H1 (cell line): ENCODE measurements at regions not wholly inside any gene's neighbourhood (a gene's known extent, or its start where the extent isn't known, plus 50 kb on each side); places are given as distances from the start of the nearest gene placed in this dataset.

Experiments
- CTCF ChIA-PET: fragments of 300-600 bp; sonication (Branson Sonifier 250); formaldehyde crosslinking; loops from one replicate; lab custom pipeline; 2021; ENCODE audit not compliant: partially characterized antibody; lab: Charles Lee
- POLR2A ChIA-PET: fragments of 300-600 bp; sonication (Branson Sonifier 250); formaldehyde crosslinking; loops from one replicate; lab custom pipeline; 2021; ENCODE audit warnings: inconsistent platforms; ENCODE audit not compliant: partially characterized antibody; lab: Charles Lee
- DNase-seq, 2 experiments: peaks; one replicate each; pipeline versions ENCODE4 v3.0.0 to v3.0.0-alpha.2; 2010 to 2022; ENCODE audit warnings: low spot score in 2 of 2, low read depth in 1 of 2, mixed read lengths in 1 of 2
- FAIRE-seq: peaks from 2 replicates; lab custom pipeline; 2011; peaks lifted over from hg19 to GRCh38; lab: Jason Lieb, UNC
- H2AFZ ChIP-seq: 2 replicates; pipeline ENCODE4 v1.8.1; 2012; ENCODE audit warnings: low read length, inconsistent platforms
- H2AK5ac ChIP-seq: 2 replicates; pipeline ENCODE4 v1.6.1; 2013; ENCODE audit warnings: low read depth, low read length
- H2BK120ac ChIP-seq: replicated peaks from 2 replicates; pipeline ENCODE3; 2013; ENCODE audit warnings: low read depth, low read length, inconsistent platforms
- H2BK12ac ChIP-seq: 2 replicates; pipeline ENCODE4 v1.6.1; 2013; ENCODE audit warnings: low read depth, low read length
- H2BK15ac ChIP-seq: 2 replicates; pipeline ENCODE4 v1.6.1; 2013; ENCODE audit warnings: low read length
- H2BK20ac ChIP-seq: 2 replicates; pipeline ENCODE4 v1.6.1; 2013; ENCODE audit warnings: low read length
- H2BK5ac ChIP-seq: 2 replicates; pipeline ENCODE4 v1.6.1; 2013; ENCODE audit warnings: low read depth, low read length
- H3K14ac ChIP-seq: 2 replicates; pipeline ENCODE4 v1.6.1; 2013; ENCODE audit warnings: inconsistent platforms; ENCODE audit not compliant: insufficient read length
- H3K18ac ChIP-seq: 2 replicates; pipeline ENCODE4 v1.6.1; 2013; ENCODE audit warnings: low read length; ENCODE audit errors: extremely low read depth
- H3K23ac ChIP-seq: 2 replicates; pipeline ENCODE4 v1.6.1; 2013; ENCODE audit warnings: inconsistent platforms; ENCODE audit not compliant: insufficient read length
- H3K23me2 ChIP-seq: 2 replicates; pipeline ENCODE4 v1.6.1; 2013; ENCODE audit warnings: low read depth, low read length
- H3K27ac ChIP-seq: 2 replicates; pipeline ENCODE4 v1.6.1; 2011; ENCODE audit warnings: low read depth, low read length, inconsistent platforms
- H3K27me3 ChIP-seq, 4 experiments: replicated peaks in 1 of 4; 1 replicate in 1 of 4; 2 replicates in 3 of 4; pipeline versions ENCODE4 v1.6.1 to v1.8.1; 2011 to 2013; ENCODE audit warnings: low read length in 3 of 4, mild to moderate bottlenecking in 3 of 4, inconsistent platforms in 2 of 4, mixed read lengths in 2 of 4, moderate library complexity in 1 of 4; ENCODE audit not compliant: control insufficient read depth in 3 of 4, insufficient read depth in 3 of 4; ENCODE audit errors: extremely low read depth in 1 of 4
- H3K36me3 ChIP-seq, 4 experiments: 2 replicates each; pipeline versions ENCODE4 v1.6.1 to v1.8.1; 2011 to 2013; ENCODE audit warnings: mild to moderate bottlenecking in 4 of 4, low read length in 3 of 4, moderate library complexity in 2 of 4, control low read depth in 1 of 4, inconsistent platforms in 1 of 4; ENCODE audit not compliant: insufficient read depth in 4 of 4, control insufficient read depth in 2 of 4
- H3K4ac ChIP-seq: replicated peaks from 2 replicates; pipeline ENCODE3; 2013; ENCODE audit warnings: low read length, low read depth, mixed read lengths, inconsistent platforms; ENCODE audit not compliant: insufficient read length
- H3K4me1 ChIP-seq, 4 experiments: replicated peaks in 1 of 4; 1 replicate in 1 of 4; 2 replicates in 3 of 4; pipeline versions ENCODE4 v1.6.1 to v1.8.1; 2011 to 2013; ENCODE audit warnings: low read length in 3 of 4, inconsistent platforms in 2 of 4, mixed read lengths in 1 of 4; ENCODE audit not compliant: insufficient read depth in 4 of 4, control insufficient read depth in 3 of 4
- H3K4me2 ChIP-seq, 2 experiments: 2 replicates each; pipeline versions ENCODE4 v1.6.1 to v1.8.1; 2011 to 2013; ENCODE audit warnings: low read depth in 2 of 2, low read length in 2 of 2, control low read depth in 1 of 2, inconsistent platforms in 1 of 2, mild to moderate bottlenecking in 1 of 2; ENCODE audit not compliant: insufficient read depth in 1 of 2
- H3K4me3 ChIP-seq, 4 experiments: fragments of 200-600, 300-600 bp in 1 of 4; sonication (generic), shearing (Covaris generic), sonication (Bioruptor Twin) in 1 of 4; 2 replicates each; pipeline versions ENCODE4 v1.5.1 to v1.8.1; 2011 to 2016; ENCODE audit warnings: low read length in 4 of 4, low read depth in 3 of 4, control low read depth in 2 of 4, inconsistent platforms in 2 of 4, mild to moderate bottlenecking in 2 of 4, mixed read lengths in 1 of 4, moderate library complexity in 1 of 4; ENCODE audit not compliant: insufficient read depth in 2 of 4; ENCODE audit errors: extremely low read depth in 1 of 4
- H3K56ac ChIP-seq: replicated peaks from 2 replicates; pipeline ENCODE3; 2013; ENCODE audit warnings: low read depth, mild to moderate bottlenecking, mixed read lengths, low read length, inconsistent platforms; ENCODE audit not compliant: insufficient read length
- H3K79me1 ChIP-seq: 2 replicates; pipeline ENCODE4 v1.6.1; 2013; ENCODE audit warnings: low read depth, low read length, control low read depth
- H3K79me2 ChIP-seq, 2 experiments: 2 replicates each; pipeline versions ENCODE4 v1.6.1 to v1.8.1; 2012 to 2013; ENCODE audit warnings: low read length in 2 of 2, mild to moderate bottlenecking in 2 of 2, inconsistent platforms in 1 of 2; ENCODE audit not compliant: insufficient read depth in 2 of 2, control insufficient read depth in 1 of 2
- H3K9ac ChIP-seq, 4 experiments: replicated peaks in 1 of 4; 1 replicate in 1 of 4; 2 replicates in 3 of 4; pipeline versions ENCODE4 v1.6.1 to v1.8.1; 2011 to 2013; ENCODE audit warnings: low read depth in 3 of 4, low read length in 3 of 4, control low read depth in 2 of 4, mild to moderate bottlenecking in 2 of 4, moderate library complexity in 2 of 4, inconsistent platforms in 1 of 4; ENCODE audit errors: extremely low read depth in 1 of 4
- H3K9me3 ChIP-seq, 2 experiments: 2 replicates each; pipeline versions ENCODE4 v1.6.1 to v1.8.1; 2012 to 2013; ENCODE audit warnings: mild to moderate bottlenecking in 2 of 2, moderate library complexity in 2 of 2, control low read depth in 1 of 2, inconsistent platforms in 1 of 2, low read depth in 1 of 2, low read length in 1 of 2, mixed read lengths in 1 of 2; ENCODE audit not compliant: insufficient read depth in 2 of 2
- H4K20me1 ChIP-seq, 2 experiments: replicated peaks in 1 of 2; 2 replicates each; pipeline versions ENCODE3 to v1.8.1; 2011 to 2013; ENCODE audit warnings: inconsistent platforms in 2 of 2, low read length in 2 of 2, mild to moderate bottlenecking in 1 of 2; ENCODE audit not compliant: insufficient read depth in 2 of 2, control insufficient read depth in 1 of 2
- H4K5ac ChIP-seq: 2 replicates; pipeline ENCODE4 v1.6.1; 2013; ENCODE audit warnings: low read length, low read depth, mixed read lengths, inconsistent platforms; ENCODE audit not compliant: insufficient read length
- H4K8ac ChIP-seq: 2 replicates; pipeline ENCODE4 v1.8.0; 2013; ENCODE audit warnings: mild to moderate bottlenecking, moderate library complexity, low read length, inconsistent platforms; ENCODE audit not compliant: insufficient read depth; ENCODE audit errors: extremely low read depth
- H4K91ac ChIP-seq: replicated peaks from 2 replicates; pipeline ENCODE3; 2013; ENCODE audit warnings: low read length, mixed read lengths, inconsistent platforms; ENCODE audit not compliant: insufficient read length
- BRCA1 ChIP-seq: IDR thresholded peaks from 2 replicates; pipeline ENCODE4 v1.6.1; 2012; ENCODE audit warnings: low read depth, low read length, improper control_type of control experiment
- CHD1 ChIP-seq: IDR thresholded peaks from 2 replicates; pipeline ENCODE4 v1.6.1; 2012; ENCODE audit warnings: low read depth, low read length, improper control_type of control experiment
- CTBP2 ChIP-seq: IDR thresholded peaks from 2 replicates; pipeline ENCODE4 v1.7.0; 2011; ENCODE audit warnings: borderline replicate concordance, mild to moderate bottlenecking, moderate library complexity, mixed read lengths, low read length; ENCODE audit not compliant: insufficient read depth, insufficient read length
- GTF2F1 ChIP-seq: IDR thresholded peaks from 2 replicates; pipeline ENCODE4 v1.6.1; 2012; ENCODE audit warnings: low read depth, low read length, improper control_type of control experiment, borderline replicate concordance
- MAFK ChIP-seq: IDR thresholded peaks from 2 replicates; pipeline ENCODE4 v1.6.1; 2012; ENCODE audit warnings: low read depth, mild to moderate bottlenecking, improper control_type of control experiment, low read length
- RBBP5 ChIP-seq: IDR thresholded peaks from 2 replicates; pipeline ENCODE4 v1.7.1; 2012; ENCODE audit warnings: low read depth, mild to moderate bottlenecking, inconsistent platforms, low read length, moderate library complexity, borderline replicate concordance
- SP4 ChIP-seq: IDR thresholded peaks from 2 replicates; pipeline ENCODE4 v1.6.1; 2012; ENCODE audit warnings: low read length, inconsistent platforms

GRCh38 chr5:40391642-40392041 lies 288.1 kb upstream of the PTGER4 start:
- Histone ChIP-seq H3K4me2 (no peak overlapping the region), H4K91ac (no peak overlapping the region), H3K4me1 (no peaks in the 10 kb centered on the region), H3K79me1 (no peaks in the 10 kb centered on the region), H2BK20ac (no peak overlapping the region), H4K20me1 (no peaks in the 10 kb centered on the region), H3K23ac (no peak overlapping the region), H2AFZ (no peak overlapping the region), H2BK5ac (no peak overlapping the region), H2BK120ac (no peak overlapping the region), H4K8ac (no peak overlapping the region), H3K4me3 (no peak overlapping the region), H3K36me3 (no peaks in the 10 kb centered on the region), H3K18ac (no peak overlapping the region), H3K4ac (no peak overlapping the region), H2BK15ac (no peak overlapping the region), H2AK5ac (no peak overlapping the region), H3K23me2 (no peaks in the 10 kb centered on the region), H3K56ac (no peak overlapping the region), H3K14ac (no peak overlapping the region), H3K27ac (no peak overlapping the region), H3K27me3 (no peaks in the 10 kb centered on the region), H3K79me2 (no peaks in the 10 kb centered on the region), H2BK12ac (no peak overlapping the region), H3K9me3 (no peaks in the 10 kb centered on the region), H4K5ac (no peak overlapping the region), H3K9ac (no peak overlapping the region)
- no peak for DNase-seq
- ChIA-PET POLR2A (no interaction called here), CTCF (interaction anchor here (0.6 kb wide), 1 partner anchor 289 kb away, joined by 3 read pairs; no protein-coding TSS in a partner anchor)
- FAIRE-seq = no peak
- no peak for TF ChIP-seq SP4
- no peak for TF ChIP-seq MAFK
- no peak for TF ChIP-seq GTF2F1
- no peak for TF ChIP-seq CHD1
- no peak for TF ChIP-seq CTBP2
- no peak for TF ChIP-seq BRCA1
- TF ChIP-seq RBBP5 = no peak
